ENCODE measurements at regions not wholly inside any gene's neighbourhood (a gene's known extent, or its start where the extent isn't known, plus 50 kb on each side); places are given as distances from the start of the nearest gene placed in this dataset.
A peak's percentile ranks its signal among the peaks of the same experiment; 100 is the strongest.

DNA sequence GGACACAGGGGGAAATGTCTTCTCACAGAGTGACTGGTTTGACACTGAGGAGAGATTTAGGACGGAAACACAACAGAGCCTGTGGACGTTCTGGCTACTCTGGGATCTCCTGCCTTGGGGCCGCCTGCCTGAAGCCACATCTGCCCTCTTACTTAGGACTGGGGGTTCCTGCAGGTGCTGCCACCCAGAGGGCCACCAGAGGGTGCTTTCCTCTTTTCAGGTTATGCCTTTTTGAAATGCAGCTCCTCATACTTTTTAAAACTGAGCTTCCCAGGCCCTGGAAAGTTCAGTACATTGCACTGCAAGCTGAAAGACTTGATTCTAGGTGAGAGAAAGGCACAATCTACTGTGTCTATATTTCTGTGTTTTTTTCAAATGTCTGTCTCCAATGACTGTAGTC lies 92.2 kb upstream of the PGRMC2 start:
- TF ChIP-seq CTCF (IDR thresholded peaks at IDR 0.05): peak; percentile 25 to 66 (median 49)
- no peak for TF ChIP-seq POLR2A (IDR thresholded peaks at IDR 0.05)

All from heart left ventricle (tissue), 13 donors.